H1 (cell line): ENCODE measurements at regions not wholly inside any gene's neighbourhood (a gene's known extent, or its start where the extent isn't known, plus 50 kb on each side); places are given as distances from the start of the nearest gene placed in this dataset.

Experiments used
- BCL11A ChIP-seq, 2 experiments: IDR thresholded peaks; one replicate each; pipeline ENCODE4 v1.6.1; 2011; ENCODE audit warnings: low read depth in 2 of 2, low read length in 2 of 2, mild to moderate bottlenecking in 2 of 2
- CHD2 ChIP-seq: IDR thresholded peaks from 2 replicates; pipeline ENCODE4 v1.6.1; 2012; ENCODE audit warnings: low read length, improper control_type of control experiment
- EP300 ChIP-seq, 2 experiments: IDR thresholded peaks; 1 replicate in 1 of 2; 2 replicates in 1 of 2; pipeline ENCODE4 v1.6.1; 2011 to 2012; ENCODE audit warnings: low read depth in 2 of 2, low read length in 2 of 2, mild to moderate bottlenecking in 2 of 2, borderline replicate concordance in 1 of 2, inconsistent platforms in 1 of 2, moderate library complexity in 1 of 2
- GTF2F1 ChIP-seq: IDR thresholded peaks from 2 replicates; pipeline ENCODE4 v1.6.1; 2012; ENCODE audit warnings: low read depth, low read length, improper control_type of control experiment, borderline replicate concordance
- POU5F1 ChIP-seq: IDR thresholded peaks from 2 replicates; pipeline ENCODE4 v1.6.1; 2011; ENCODE audit warnings: low read depth, mild to moderate bottlenecking, low read length, moderate library complexity
- SP1 ChIP-seq: IDR thresholded peaks from 2 replicates; pipeline ENCODE4 v1.6.1; 2011; ENCODE audit warnings: low read depth, low read length
- TBP ChIP-seq: IDR thresholded peaks from 2 replicates; pipeline ENCODE4 v1.6.1; 2011; ENCODE audit warnings: low read depth, low read length, improper control_type of control experiment
- TF ChIP-seq, protein P1 (sequence below): fragments of 300-600 bp; sonication (generic); IDR thresholded peaks from 2 replicates; pipeline ENCODE4 v1.7.1; 2012; ENCODE audit warnings: low read length, moderate library complexity, mild to moderate bottlenecking, inconsistent platforms; ENCODE audit not compliant: insufficient replicate concordance

DNA sequence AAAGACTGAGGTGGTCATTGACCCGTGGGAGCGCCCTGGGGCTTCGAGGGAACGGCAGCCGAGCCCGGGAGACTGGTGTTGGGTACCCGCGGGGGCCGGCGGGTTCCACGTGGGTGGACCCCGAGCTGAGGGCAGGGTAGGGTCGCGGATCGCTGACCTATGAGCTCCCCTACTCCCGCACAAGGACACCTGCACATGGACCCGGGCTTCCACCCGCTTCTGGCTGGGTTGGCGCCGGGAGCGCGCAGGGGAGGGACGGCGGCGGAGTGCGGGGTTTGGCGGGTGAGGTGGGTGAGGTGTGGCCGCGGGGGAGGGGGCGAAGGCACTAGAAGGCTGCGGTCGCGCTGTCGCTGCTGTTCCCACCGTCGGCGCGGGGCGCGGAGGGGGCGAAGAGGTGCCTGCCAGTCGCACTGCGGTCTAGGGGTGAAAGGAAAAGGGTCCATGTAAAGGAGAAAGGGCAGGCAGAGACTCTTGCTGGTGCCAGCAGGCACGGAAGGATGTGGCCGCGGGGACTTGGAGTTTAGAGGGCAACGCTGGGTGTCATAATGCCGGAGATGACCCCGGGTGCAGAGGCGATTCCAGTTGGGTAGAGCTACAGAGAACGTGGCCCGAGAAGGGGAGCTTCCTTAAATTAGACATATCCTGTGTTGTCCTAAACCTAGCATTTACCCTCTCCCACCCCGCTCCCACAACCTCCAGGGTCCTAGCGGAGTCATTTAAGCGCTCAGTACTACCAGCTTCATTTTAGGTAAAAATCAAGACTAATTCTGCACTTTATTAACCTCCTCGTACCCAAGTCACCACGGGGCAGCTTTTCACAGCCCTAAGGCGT, 245.9 kb upstream of the TOPAZ1 start (continued):
- TF ChIP-seq GTF2F1 (no peak), CHD2 (no peak), EP300 (IDR thresholded peaks at IDR 0.05; ENCODE audit: borderline replicate concordance in 1 of 2, low read depth in 2 of 2, low read length in 2 of 2) (no peak), SP1 (no peak), POU5F1 (no peak), TBP (no peak), BCL11A (IDR thresholded peaks at IDR 0.05; ENCODE audit: low read depth in 2 of 2, low read length in 2 of 2) (no peak)
- TF ChIP-seq, protein P1, sequence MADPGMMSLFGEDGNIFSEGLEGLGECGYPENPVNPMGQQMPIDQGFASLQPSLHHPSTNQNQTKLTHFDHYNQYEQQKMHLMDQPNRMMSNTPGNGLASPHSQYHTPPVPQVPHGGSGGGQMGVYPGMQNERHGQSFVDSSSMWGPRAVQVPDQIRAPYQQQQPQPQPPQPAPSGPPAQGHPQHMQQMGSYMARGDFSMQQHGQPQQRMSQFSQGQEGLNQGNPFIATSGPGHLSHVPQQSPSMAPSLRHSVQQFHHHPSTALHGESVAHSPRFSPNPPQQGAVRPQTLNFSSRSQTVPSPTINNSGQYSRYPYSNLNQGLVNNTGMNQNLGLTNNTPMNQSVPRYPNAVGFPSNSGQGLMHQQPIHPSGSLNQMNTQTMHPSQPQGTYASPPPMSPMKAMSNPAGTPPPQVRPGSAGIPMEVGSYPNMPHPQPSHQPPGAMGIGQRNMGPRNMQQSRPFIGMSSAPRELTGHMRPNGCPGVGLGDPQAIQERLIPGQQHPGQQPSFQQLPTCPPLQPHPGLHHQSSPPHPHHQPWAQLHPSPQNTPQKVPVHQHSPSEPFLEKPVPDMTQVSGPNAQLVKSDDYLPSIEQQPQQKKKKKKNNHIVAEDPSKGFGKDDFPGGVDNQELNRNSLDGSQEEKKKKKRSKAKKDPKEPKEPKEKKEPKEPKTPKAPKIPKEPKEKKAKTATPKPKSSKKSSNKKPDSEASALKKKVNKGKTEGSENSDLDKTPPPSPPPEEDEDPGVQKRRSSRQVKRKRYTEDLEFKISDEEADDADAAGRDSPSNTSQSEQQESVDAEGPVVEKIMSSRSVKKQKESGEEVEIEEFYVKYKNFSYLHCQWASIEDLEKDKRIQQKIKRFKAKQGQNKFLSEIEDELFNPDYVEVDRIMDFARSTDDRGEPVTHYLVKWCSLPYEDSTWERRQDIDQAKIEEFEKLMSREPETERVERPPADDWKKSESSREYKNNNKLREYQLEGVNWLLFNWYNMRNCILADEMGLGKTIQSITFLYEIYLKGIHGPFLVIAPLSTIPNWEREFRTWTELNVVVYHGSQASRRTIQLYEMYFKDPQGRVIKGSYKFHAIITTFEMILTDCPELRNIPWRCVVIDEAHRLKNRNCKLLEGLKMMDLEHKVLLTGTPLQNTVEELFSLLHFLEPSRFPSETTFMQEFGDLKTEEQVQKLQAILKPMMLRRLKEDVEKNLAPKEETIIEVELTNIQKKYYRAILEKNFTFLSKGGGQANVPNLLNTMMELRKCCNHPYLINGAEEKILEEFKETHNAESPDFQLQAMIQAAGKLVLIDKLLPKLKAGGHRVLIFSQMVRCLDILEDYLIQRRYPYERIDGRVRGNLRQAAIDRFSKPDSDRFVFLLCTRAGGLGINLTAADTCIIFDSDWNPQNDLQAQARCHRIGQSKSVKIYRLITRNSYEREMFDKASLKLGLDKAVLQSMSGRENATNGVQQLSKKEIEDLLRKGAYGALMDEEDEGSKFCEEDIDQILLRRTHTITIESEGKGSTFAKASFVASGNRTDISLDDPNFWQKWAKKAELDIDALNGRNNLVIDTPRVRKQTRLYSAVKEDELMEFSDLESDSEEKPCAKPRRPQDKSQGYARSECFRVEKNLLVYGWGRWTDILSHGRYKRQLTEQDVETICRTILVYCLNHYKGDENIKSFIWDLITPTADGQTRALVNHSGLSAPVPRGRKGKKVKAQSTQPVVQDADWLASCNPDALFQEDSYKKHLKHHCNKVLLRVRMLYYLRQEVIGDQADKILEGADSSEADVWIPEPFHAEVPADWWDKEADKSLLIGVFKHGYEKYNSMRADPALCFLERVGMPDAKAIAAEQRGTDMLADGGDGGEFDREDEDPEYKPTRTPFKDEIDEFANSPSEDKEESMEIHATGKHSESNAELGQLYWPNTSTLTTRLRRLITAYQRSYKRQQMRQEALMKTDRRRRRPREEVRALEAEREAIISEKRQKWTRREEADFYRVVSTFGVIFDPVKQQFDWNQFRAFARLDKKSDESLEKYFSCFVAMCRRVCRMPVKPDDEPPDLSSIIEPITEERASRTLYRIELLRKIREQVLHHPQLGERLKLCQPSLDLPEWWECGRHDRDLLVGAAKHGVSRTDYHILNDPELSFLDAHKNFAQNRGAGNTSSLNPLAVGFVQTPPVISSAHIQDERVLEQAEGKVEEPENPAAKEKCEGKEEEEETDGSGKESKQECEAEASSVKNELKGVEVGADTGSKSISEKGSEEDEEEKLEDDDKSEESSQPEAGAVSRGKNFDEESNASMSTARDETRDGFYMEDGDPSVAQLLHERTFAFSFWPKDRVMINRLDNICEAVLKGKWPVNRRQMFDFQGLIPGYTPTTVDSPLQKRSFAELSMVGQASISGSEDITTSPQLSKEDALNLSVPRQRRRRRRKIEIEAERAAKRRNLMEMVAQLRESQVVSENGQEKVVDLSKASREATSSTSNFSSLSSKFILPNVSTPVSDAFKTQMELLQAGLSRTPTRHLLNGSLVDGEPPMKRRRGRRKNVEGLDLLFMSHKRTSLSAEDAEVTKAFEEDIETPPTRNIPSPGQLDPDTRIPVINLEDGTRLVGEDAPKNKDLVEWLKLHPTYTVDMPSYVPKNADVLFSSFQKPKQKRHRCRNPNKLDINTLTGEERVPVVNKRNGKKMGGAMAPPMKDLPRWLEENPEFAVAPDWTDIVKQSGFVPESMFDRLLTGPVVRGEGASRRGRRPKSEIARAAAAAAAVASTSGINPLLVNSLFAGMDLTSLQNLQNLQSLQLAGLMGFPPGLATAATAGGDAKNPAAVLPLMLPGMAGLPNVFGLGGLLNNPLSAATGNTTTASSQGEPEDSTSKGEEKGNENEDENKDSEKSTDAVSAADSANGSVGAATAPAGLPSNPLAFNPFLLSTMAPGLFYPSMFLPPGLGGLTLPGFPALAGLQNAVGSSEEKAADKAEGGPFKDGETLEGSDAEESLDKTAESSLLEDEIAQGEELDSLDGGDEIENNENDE = no peak
